ENCODE measurements at regions not wholly inside any gene's neighbourhood (a gene's known extent, or its start where the extent isn't known, plus 50 kb on each side); places are given as distances from the start of the nearest gene placed in this dataset.
A peak's percentile ranks its signal among the peaks of the same experiment; 100 is the strongest.

DNA sequence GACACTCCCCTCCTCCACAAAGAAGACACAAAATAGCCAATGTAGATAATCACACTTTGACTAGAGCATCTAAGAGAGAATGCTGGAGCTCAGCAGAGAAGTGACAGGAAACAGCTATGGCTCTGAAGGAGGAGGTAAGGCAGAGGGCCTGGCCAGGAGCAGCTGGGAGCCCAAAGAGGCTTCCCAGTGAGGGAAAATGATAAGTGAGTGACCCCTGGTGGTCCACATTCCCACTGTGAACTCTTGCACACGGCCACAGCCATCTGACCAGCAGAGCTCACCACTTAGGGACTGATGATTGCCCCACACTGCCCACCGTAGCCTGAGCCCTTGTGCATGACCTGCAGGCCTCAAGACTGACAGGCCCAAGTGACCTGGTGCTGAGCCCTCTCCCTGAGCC, 162.7 kb upstream of the GALNTL6 start:
- Histone ChIP-seq H3K4me2 (ENCODE audit: low read length) (no peak overlapping the region), H3K27me3 (ENCODE audit: insufficient read depth, low read length) (no peaks in the 10 kb centered on the region), H3K27ac (ENCODE audit: low read depth, low read length) (no peak overlapping the region), H3K9ac (ENCODE audit: low read length) (no peak overlapping the region), H3K36me3 (ENCODE audit: control insufficient read depth in 1 of 2, insufficient read depth in 2 of 2, low read length in 2 of 2) (no peaks in the 10 kb centered on the region), H3K4me1 (ENCODE audit: control insufficient read depth in 1 of 2, insufficient read depth in 2 of 2, low read length in 2 of 2) (no peaks in the 10 kb centered on the region), H3K79me2 (ENCODE audit: insufficient read depth, low read length) (no peaks in the 10 kb centered on the region), H3K9me2 (ENCODE audit: insufficient read depth) (no peaks in the 10 kb centered on the region), H3K9me3 (ENCODE audit: control insufficient read depth in 1 of 2, insufficient read depth in 1 of 2, low read depth in 1 of 2, low read length in 2 of 2) (no peaks in the 10 kb centered on the region), H3K4me3 (replicated peaks in 1 of 2; ENCODE audit: low read depth in 1 of 2, low read length in 2 of 2) (no peak overlapping the region), H2AFZ (ENCODE audit: low read depth, low read length, poor library complexity, severe bottlenecking) (no peak overlapping the region), H4K20me1 (ENCODE audit: insufficient read depth) (no peaks in the 10 kb centered on the region)
- no TSS peak for BruUV-seq (replicated peaks)
- DNase-seq (ENCODE audit: low read depth, low spot score): no peak
- CTCF ChIA-PET: interaction anchor here (0.5 kb wide), 1 partner anchor 248 kb away, joined by 3 read pairs; no protein-coding TSS in a partner anchor
- TF ChIP-seq YY1 (IDR thresholded peaks at IDR 0.05; ENCODE audit: extremely low read depth, insufficient replicate concordance, low read depth, low read length) (no peak), ZFX (IDR thresholded peaks at IDR 0.05) (no peak), POLR2A (IDR thresholded peaks at IDR 0.05; ENCODE audit: borderline replicate concordance, extremely low read depth, insufficient read depth, insufficient read length) (no peak), SIN3A (IDR thresholded peaks at IDR 0.05; ENCODE audit: low read depth) (no peak), FOSL1 (IDR thresholded peaks at IDR 0.05; ENCODE audit: low read depth) (no peak), POLR2AphosphoS5 (IDR thresholded peaks at IDR 0.05; ENCODE audit: low read depth, low read length) (no peak), CBX3 (IDR thresholded peaks at IDR 0.05; ENCODE audit: low read depth) (no peak), REST (IDR thresholded peaks at IDR 0.05; ENCODE audit: low read depth) (no peak), RAD21 (IDR thresholded peaks at IDR 0.05; ENCODE audit: low read depth) (peak; percentile 36), ELF1 (IDR thresholded peaks at IDR 0.05; ENCODE audit: borderline replicate concordance, low read depth) (no peak), ZNF274 (IDR thresholded peaks at IDR 0.05; ENCODE audit: low read depth, low read length) (no peak)
- TF ChIP-seq, protein P1, sequence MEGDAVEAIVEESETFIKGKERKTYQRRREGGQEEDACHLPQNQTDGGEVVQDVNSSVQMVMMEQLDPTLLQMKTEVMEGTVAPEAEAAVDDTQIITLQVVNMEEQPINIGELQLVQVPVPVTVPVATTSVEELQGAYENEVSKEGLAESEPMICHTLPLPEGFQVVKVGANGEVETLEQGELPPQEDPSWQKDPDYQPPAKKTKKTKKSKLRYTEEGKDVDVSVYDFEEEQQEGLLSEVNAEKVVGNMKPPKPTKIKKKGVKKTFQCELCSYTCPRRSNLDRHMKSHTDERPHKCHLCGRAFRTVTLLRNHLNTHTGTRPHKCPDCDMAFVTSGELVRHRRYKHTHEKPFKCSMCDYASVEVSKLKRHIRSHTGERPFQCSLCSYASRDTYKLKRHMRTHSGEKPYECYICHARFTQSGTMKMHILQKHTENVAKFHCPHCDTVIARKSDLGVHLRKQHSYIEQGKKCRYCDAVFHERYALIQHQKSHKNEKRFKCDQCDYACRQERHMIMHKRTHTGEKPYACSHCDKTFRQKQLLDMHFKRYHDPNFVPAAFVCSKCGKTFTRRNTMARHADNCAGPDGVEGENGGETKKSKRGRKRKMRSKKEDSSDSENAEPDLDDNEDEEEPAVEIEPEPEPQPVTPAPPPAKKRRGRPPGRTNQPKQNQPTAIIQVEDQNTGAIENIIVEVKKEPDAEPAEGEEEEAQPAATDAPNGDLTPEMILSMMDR (IDR thresholded peaks at IDR 0.05 in 2 of 3, conservative IDR thresholded peaks at IDR 0.05 in 1 of 3; ENCODE audit: borderline replicate concordance in 1 of 3, insufficient read depth in 1 of 3, low read depth in 2 of 3, low read length in 2 of 3): peak in 1 of 3 experiments; percentile 19; a peak in 2 of 6 replicates
- POLR2A ChIA-PET: no interaction called here
- peak; percentile 49 for ATAC-seq
- RAD21 ChIA-PET (ENCODE audit: low non-redundant PET in 1 of 2, low total read pairs in 2 of 2, uncharacterized antibody in 2 of 2, unreplicated experiment in 2 of 2): no interaction called here
- intact Hi-C loops (cut with micrococcal nuclease): no loop called here
